ENCODE measurements at regions not wholly inside any gene's neighbourhood (a gene's known extent, or its start where the extent isn't known, plus 50 kb on each side); places are given as distances from the start of the nearest gene placed in this dataset.

- TF ChIP-seq CTCF (IDR thresholded peaks at IDR 0.05): no peak
- no peaks in the 10 kb centered on the region for H3K4me1 ChIP-seq
- intact Hi-C loops (cut with DNase I): no loop called here
- no peak for ATAC-seq
- H3K27ac ChIP-seq: no peak overlapping the region
- no peaks in the 10 kb centered on the region for H3K27me3 ChIP-seq (ENCODE audit: low read depth)
- no peaks in the 10 kb centered on the region for H3K36me3 ChIP-seq
- no peak for DNase-seq
- no peaks in the 10 kb centered on the region for H3K9me3 ChIP-seq
- peak overlapping the region; percentile 13 for H3K4me3 ChIP-seq
Measured at GRCh38 chr3:106341586-106342162, 472.9 kb upstream of the CBLB start.

GRCh38 chr3:106342386-106342785, 473.6 kb upstream of the CBLB start:
- ATAC-seq (no peak), DNase-seq (no peak)
- H3K27ac ChIP-seq: no peak overlapping the region
- no peaks in the 10 kb centered on the region for H3K4me1 ChIP-seq
- no peaks in the 10 kb centered on the region for H3K9me3 ChIP-seq
- no peaks in the 10 kb centered on the region for H3K27me3 ChIP-seq (ENCODE audit: low read depth)
- TF ChIP-seq CTCF (IDR thresholded peaks at IDR 0.05): no peak
- no peaks in the 10 kb centered on the region for H3K36me3 ChIP-seq
- H3K4me3 ChIP-seq: no peak overlapping the region
- intact Hi-C loops (cut with DNase I): no loop called here

GRCh38 chr3:106343811-106344210, 475.0 kb upstream of the CBLB start:
- TF ChIP-seq CTCF (IDR thresholded peaks at IDR 0.05): no peak
- H3K27me3 ChIP-seq (ENCODE audit: low read depth): no peaks in the 10 kb centered on the region
- H3K27ac ChIP-seq: no peak overlapping the region
- no peaks in the 10 kb centered on the region for H3K9me3 ChIP-seq
- no peaks in the 10 kb centered on the region for H3K4me1 ChIP-seq
- DNase-seq (no peak), ATAC-seq (no peak)
- H3K36me3 ChIP-seq: no peaks in the 10 kb centered on the region
- intact Hi-C loops (cut with DNase I): no loop called here
- no peak overlapping the region for H3K4me3 ChIP-seq

- intact Hi-C loops (cut with DNase I): no loop called here
- peak overlapping the region; percentile 9 for H3K27ac ChIP-seq
- no peak for TF ChIP-seq CTCF (IDR thresholded peaks at IDR 0.05)
Measured at GRCh38 chr3:106345353-106346027, 476.7 kb upstream of the CBLB start.

GRCh38 chr3:106347350-106347749, 478.5 kb upstream of the CBLB start:
- no peaks in the 10 kb centered on the region for H3K36me3 ChIP-seq

More at GRCh38 chr3:106345353-106346027, 476.7 kb upstream of the CBLB start:
- no peaks in the 10 kb centered on the region for H3K9me3 ChIP-seq
- H3K4me1 ChIP-seq: no peaks in the 10 kb centered on the region
- ATAC-seq: peak; percentile 92
- no peaks in the 10 kb centered on the region for H3K27me3 ChIP-seq (ENCODE audit: low read depth)
- DNase-seq: no peak
- no peaks in the 10 kb centered on the region for H3K36me3 ChIP-seq
- no peak overlapping the region for H3K4me3 ChIP-seq

More at GRCh38 chr3:106347350-106347749, 478.5 kb upstream of the CBLB start:
- Histone ChIP-seq H3K27me3 (ENCODE audit: low read depth) (no peaks in the 10 kb centered on the region), H3K27ac (no peak overlapping the region), H3K9me3 (no peaks in the 10 kb centered on the region), H3K4me1 (no peaks in the 10 kb centered on the region), H3K4me3 (no peak overlapping the region)
- intact Hi-C loops (cut with DNase I): no loop called here
- ATAC-seq: no peak
- DNase-seq: no peak
- no peak for TF ChIP-seq CTCF (IDR thresholded peaks at IDR 0.05)

Data from lower lobe of right lung (tissue), 2 donors.